GM23338 (cell line): ENCODE measurements at regions not wholly inside any gene's neighbourhood (a gene's known extent, or its start where the extent isn't known, plus 50 kb on each side); places are given as distances from the start of the nearest gene placed in this dataset.

ENCODE experiments used
- ATAC-seq: fragments of 200-7000 bp; cut with Tn5 transposase; 3 replicates; pipeline ENCODE4 v1.9.1; 2020
- DNase-seq: peaks from one replicate; pipeline ENCODE4 v3.0.0-alpha.2; 2015; ENCODE audit warnings: low spot score
- H2AFZ ChIP-seq: fragments of 200-600 bp; sonication (generic); 2 replicates; pipeline ENCODE4 v1.8.0; 2016; ENCODE audit warnings: antibody characterized with exemption, mild to moderate bottlenecking, moderate library complexity
- H3F3A ChIP-seq: fragments of 200-600 bp; sonication (generic); replicated peaks from 2 replicates; pipeline ENCODE4 v1.8.0; 2017; ENCODE audit warnings: antibody characterized with exemption, mixed run types, low read depth
- H3K27ac ChIP-seq: fragments of 200-600 bp; sonication (generic); 2 replicates; pipeline ENCODE4 v1.6.1; 2016; ENCODE audit warnings: low read depth
- H3K27me3 ChIP-seq: fragments of 200-600 bp; sonication (generic); 2 replicates; pipeline ENCODE4 v1.8.0; 2016; ENCODE audit warnings: mild to moderate bottlenecking, mixed run types, moderate library complexity; ENCODE audit not compliant: insufficient read depth
- H3K36me3 ChIP-seq: fragments of 200-600 bp; sonication (generic); 2 replicates; pipeline ENCODE4 v1.8.0; 2016; ENCODE audit warnings: mild to moderate bottlenecking; ENCODE audit not compliant: insufficient read depth
- H3K4me1 ChIP-seq: fragments of 200-600 bp; sonication (generic); 2 replicates; pipeline ENCODE4 v1.8.0; 2016; ENCODE audit warnings: mild to moderate bottlenecking, moderate library complexity; ENCODE audit not compliant: insufficient read depth
- H3K4me2 ChIP-seq: fragments of 200-600 bp; sonication (generic); 2 replicates; pipeline ENCODE4 v1.7.1; 2017; ENCODE audit warnings: mixed run types
- H3K4me3 ChIP-seq: fragments of 200-600 bp; sonication (generic); 2 replicates; pipeline ENCODE4 v1.6.1; 2016; ENCODE audit warnings: mixed run types
- H3K79me2 ChIP-seq: fragments of 200-600 bp; sonication (generic); replicated peaks from 2 replicates; pipeline ENCODE4 v1.8.0; 2017; ENCODE audit warnings: mild to moderate bottlenecking; ENCODE audit not compliant: insufficient read depth
- H3K9me2 ChIP-seq: fragments of 200-600 bp; sonication (generic); 2 replicates; pipeline ENCODE4 v1.8.0; 2017; ENCODE audit not compliant: insufficient read depth
- H4K20me1 ChIP-seq: fragments of 200-600 bp; sonication (generic); replicated peaks from 2 replicates; pipeline ENCODE4 v1.8.0; 2017; ENCODE audit warnings: mild to moderate bottlenecking; ENCODE audit not compliant: insufficient read depth
- H3K27ac Mint-ChIP-seq: 2 replicates; pipeline ENCODE4 v1.8.0; 2020; ENCODE audit warnings: inconsistent platforms, mild to moderate bottlenecking, moderate library complexity, mixed read lengths
- H3K27me3 Mint-ChIP-seq: 3 replicates; pipeline ENCODE4 v1.8.0; 2022; ENCODE audit warnings: low read depth, mild to moderate bottlenecking, moderate library complexity, mixed read lengths, inconsistent platforms; ENCODE audit not compliant: insufficient read depth, poor library complexity
- H3K36me3 Mint-ChIP-seq: 3 replicates; pipeline ENCODE4 v1.8.0; 2021; ENCODE audit warnings: low read depth, mild to moderate bottlenecking, inconsistent platforms, moderate library complexity, mixed read lengths
- H3K4me1 Mint-ChIP-seq: 3 replicates; pipeline ENCODE4 v1.8.0; 2020; ENCODE audit warnings: mild to moderate bottlenecking, inconsistent platforms, mixed read lengths
- H3K4me3 Mint-ChIP-seq: 3 replicates; pipeline ENCODE4 v1.8.0; 2021; ENCODE audit warnings: moderate library complexity, mild to moderate bottlenecking, inconsistent platforms, mixed read lengths
- H3K9me3 Mint-ChIP-seq: 3 replicates; pipeline ENCODE4 v1.8.0; 2020; ENCODE audit warnings: moderate library complexity, mild to moderate bottlenecking, inconsistent platforms, mixed read lengths
- CREB1 ChIP-seq: fragments of 250-450 bp; sonication (Bioruptor Pico); IDR thresholded peaks from 2 replicates; pipeline ENCODE4 v1.5.0; 2020; ENCODE audit warnings: low read depth, mild to moderate bottlenecking, moderate library complexity
- ETS1 ChIP-seq: IDR thresholded peaks from 2 replicates; pipeline ENCODE4 v1.6.1; 2016; ENCODE audit warnings: antibody characterized with exemption
- EZH2phosphoT487 ChIP-seq: fragments of 200-600 bp; sonication (generic); IDR thresholded peaks from one replicate; pipeline ENCODE4 v1.8.1; 2018; ENCODE audit warnings: antibody characterized with exemption; ENCODE audit not compliant: unreplicated experiment
- JUNB ChIP-seq: IDR thresholded peaks from one replicate; pipeline ENCODE4 v1.6.1; 2016; ENCODE audit warnings: antibody characterized with exemption; ENCODE audit not compliant: unreplicated experiment
- NANOG ChIP-seq: IDR thresholded peaks from 2 replicates; pipeline ENCODE4 v1.6.1; 2016; ENCODE audit warnings: antibody characterized with exemption, borderline replicate concordance
- POLR2AphosphoS5 ChIP-seq: IDR thresholded peaks from 2 replicates; pipeline ENCODE4 v1.6.1; 2016; ENCODE audit warnings: antibody characterized with exemption, low read depth
- STAT1 ChIP-seq: IDR thresholded peaks from one replicate; pipeline ENCODE4 v1.6.1; 2016; ENCODE audit warnings: antibody characterized with exemption; ENCODE audit not compliant: unreplicated experiment
- ZNF114 ChIP-seq: fragments of 250-450 bp; sonication (Bioruptor Pico); IDR thresholded peaks from 2 replicates; pipeline ENCODE4 v1.5.0; 2020; ENCODE audit warnings: mild to moderate bottlenecking, moderate library complexity
- ZNF331 ChIP-seq: fragments of 250-450 bp; sonication (Bioruptor Pico); IDR thresholded peaks from 2 replicates; pipeline ENCODE4 v1.5.0; 2020; ENCODE audit warnings: low read depth, mild to moderate bottlenecking, moderate library complexity
- TF ChIP-seq, protein P1 (sequence below), 2 experiments: fragments of 200-600 bp in 1 of 2; sonication (generic) in 1 of 2; conservative IDR thresholded peaks; 2 replicates each; pipeline versions ENCODE4 v1.5.1 to v1.6.1; 2016 to 2017; ENCODE audit warnings: antibody characterized with exemption in 2 of 2, low read depth in 2 of 2, mild to moderate bottlenecking in 2 of 2, moderate library complexity in 1 of 2
- TF ChIP-seq, protein P2 (sequence below): fragments of 250-450 bp; sonication (Bioruptor Pico); IDR thresholded peaks from 2 replicates; pipeline ENCODE4 v1.5.0; 2020; ENCODE audit warnings: mild to moderate bottlenecking, moderate library complexity

GRCh38 chr1:229894532-229894931 is 172.5 kb upstream of the GALNT2 start (continued):
- TF ChIP-seq, protein P1, sequence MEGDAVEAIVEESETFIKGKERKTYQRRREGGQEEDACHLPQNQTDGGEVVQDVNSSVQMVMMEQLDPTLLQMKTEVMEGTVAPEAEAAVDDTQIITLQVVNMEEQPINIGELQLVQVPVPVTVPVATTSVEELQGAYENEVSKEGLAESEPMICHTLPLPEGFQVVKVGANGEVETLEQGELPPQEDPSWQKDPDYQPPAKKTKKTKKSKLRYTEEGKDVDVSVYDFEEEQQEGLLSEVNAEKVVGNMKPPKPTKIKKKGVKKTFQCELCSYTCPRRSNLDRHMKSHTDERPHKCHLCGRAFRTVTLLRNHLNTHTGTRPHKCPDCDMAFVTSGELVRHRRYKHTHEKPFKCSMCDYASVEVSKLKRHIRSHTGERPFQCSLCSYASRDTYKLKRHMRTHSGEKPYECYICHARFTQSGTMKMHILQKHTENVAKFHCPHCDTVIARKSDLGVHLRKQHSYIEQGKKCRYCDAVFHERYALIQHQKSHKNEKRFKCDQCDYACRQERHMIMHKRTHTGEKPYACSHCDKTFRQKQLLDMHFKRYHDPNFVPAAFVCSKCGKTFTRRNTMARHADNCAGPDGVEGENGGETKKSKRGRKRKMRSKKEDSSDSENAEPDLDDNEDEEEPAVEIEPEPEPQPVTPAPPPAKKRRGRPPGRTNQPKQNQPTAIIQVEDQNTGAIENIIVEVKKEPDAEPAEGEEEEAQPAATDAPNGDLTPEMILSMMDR (conservative IDR thresholded peaks at IDR 0.05; ENCODE audit: low read depth in 2 of 2) = no peak
- TF ChIP-seq NANOG = no peak
- TF ChIP-seq ETS1 = no peak
- TF ChIP-seq POLR2AphosphoS5 = no peak
- no peak for TF ChIP-seq EZH2phosphoT487
- no peak for TF ChIP-seq STAT1
- TF ChIP-seq ZNF331 = no peak

DNA sequence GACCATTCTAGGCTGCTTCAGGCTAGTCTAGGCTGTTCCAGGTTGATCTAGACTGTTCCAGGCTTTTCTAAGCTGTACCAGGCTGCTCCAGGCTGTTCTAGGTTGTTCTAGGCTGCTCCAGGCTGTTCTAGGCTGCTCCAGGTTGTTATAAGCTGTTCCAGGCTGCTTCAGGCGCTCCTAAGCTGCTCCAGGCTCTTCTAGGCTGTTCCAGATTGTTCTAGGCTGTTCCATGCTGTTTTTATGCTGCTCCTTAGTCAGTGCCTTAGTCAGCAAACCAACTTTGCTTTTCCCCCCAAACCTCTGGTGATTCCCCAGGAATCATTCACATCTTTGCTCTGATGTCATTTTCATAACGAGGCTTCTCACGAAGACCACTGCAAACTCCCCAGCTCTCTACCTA is 171.4 kb upstream of the GALNT2 start:
- H3K36me3 Mint-ChIP-seq = no peaks in the 10 kb centered on the region
- TF ChIP-seq, protein P2, sequence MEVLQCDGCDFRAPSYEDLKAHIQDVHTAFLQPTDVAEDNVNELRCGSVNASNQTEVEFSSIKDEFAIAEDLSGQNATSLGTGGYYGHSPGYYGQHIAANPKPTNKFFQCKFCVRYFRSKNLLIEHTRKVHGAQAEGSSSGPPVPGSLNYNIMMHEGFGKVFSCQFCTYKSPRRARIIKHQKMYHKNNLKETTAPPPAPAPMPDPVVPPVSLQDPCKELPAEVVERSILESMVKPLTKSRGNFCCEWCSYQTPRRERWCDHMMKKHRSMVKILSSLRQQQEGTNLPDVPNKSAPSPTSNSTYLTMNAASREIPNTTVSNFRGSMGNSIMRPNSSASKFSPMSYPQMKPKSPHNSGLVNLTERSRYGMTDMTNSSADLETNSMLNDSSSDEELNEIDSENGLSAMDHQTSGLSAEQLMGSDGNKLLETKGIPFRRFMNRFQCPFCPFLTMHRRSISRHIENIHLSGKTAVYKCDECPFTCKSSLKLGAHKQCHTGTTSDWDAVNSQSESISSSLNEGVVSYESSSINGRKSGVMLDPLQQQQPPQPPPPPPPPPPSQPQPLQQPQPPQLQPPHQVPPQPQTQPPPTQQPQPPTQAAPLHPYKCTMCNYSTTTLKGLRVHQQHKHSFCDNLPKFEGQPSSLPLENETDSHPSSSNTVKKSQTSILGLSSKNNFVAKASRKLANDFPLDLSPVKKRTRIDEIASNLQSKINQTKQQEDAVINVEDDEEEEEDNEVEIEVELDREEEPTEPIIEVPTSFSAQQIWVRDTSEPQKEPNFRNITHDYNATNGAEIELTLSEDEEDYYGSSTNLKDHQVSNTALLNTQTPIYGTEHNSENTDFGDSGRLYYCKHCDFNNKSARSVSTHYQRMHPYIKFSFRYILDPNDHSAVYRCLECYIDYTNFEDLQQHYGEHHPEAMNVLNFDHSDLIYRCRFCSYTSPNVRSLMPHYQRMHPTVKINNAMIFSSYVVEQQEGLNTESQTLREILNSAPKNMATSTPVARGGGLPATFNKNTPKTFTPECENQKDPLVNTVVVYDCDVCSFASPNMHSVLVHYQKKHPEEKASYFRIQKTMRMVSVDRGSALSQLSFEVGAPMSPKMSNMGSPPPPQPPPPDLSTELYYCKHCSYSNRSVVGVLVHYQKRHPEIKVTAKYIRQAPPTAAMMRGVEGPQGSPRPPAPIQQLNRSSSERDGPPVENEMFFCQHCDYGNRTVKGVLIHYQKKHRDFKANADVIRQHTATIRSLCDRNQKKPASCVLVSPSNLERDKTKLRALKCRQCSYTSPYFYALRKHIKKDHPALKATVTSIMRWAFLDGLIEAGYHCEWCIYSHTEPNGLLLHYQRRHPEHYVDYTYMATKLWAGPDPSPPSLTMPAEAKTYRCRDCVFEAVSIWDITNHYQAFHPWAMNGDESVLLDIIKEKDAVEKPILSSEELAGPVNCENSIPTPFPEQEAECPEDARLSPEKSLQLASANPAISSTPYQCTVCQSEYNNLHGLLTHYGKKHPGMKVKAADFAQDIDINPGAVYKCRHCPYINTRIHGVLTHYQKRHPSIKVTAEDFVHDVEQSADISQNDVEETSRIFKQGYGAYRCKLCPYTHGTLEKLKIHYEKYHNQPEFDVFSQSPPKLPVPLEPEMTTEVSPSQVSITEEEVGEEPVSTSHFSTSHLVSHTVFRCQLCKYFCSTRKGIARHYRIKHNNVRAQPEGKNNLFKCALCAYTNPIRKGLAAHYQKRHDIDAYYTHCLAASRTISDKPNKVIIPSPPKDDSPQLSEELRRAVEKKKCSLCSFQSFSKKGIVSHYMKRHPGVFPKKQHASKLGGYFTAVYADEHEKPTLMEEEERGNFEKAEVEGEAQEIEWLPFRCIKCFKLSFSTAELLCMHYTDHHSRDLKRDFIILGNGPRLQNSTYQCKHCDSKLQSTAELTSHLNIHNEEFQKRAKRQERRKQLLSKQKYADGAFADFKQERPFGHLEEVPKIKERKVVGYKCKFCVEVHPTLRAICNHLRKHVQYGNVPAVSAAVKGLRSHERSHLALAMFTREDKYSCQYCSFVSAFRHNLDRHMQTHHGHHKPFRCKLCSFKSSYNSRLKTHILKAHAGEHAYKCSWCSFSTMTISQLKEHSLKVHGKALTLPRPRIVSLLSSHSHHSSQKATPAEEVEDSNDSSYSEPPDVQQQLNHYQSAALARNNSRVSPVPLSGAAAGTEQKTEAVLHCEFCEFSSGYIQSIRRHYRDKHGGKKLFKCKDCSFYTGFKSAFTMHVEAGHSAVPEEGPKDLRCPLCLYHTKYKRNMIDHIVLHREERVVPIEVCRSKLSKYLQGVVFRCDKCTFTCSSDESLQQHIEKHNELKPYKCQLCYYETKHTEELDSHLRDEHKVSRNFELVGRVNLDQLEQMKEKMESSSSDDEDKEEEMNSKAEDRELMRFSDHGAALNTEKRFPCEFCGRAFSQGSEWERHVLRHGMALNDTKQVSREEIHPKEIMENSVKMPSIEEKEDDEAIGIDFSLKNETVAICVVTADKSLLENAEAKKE (CRISPR knock-in tag) = no peak
- TF ChIP-seq ZNF114 (no peak), CREB1 (CRISPR knock-in tag) (no peak), STAT1 (no peak), POLR2AphosphoS5 (no peak), JUNB (no peak)
- TF ChIP-seq, protein P1 (conservative IDR thresholded peaks at IDR 0.05; ENCODE audit: low read depth in 2 of 2) = no peak

More for the DNA sequence above, 171.4 kb upstream of the GALNT2 start:
- no peak for ATAC-seq
- Histone ChIP-seq H3K4me1 (no peaks in the 10 kb centered on the region), H3K4me3 (no peak overlapping the region), H3K4me2 (no peak overlapping the region), H3K27me3 (peaks cover 5% of the 10 kb centered on the region; the same call in 1 of the 2 replicates), H2AFZ (no peak overlapping the region), H3K9me2 (no peaks in the 10 kb centered on the region), H3K27ac (no peak overlapping the region), H3K79me2 (no peaks in the 10 kb centered on the region), H3K36me3 (no peaks in the 10 kb centered on the region), H3F3A (no peaks in the 10 kb centered on the region), H4K20me1 (no peaks in the 10 kb centered on the region)
- peaks cover 3% of the 10 kb centered on the region for H3K27me3 Mint-ChIP-seq
- no peaks in the 10 kb centered on the region for H3K9me3 Mint-ChIP-seq
- H3K27ac Mint-ChIP-seq = no peak overlapping the region
- H3K4me1 Mint-ChIP-seq = peaks cover 3% of the 10 kb centered on the region; the same call in 2 of the 3 replicates
- no peak overlapping the region for H3K4me3 Mint-ChIP-seq
- no peak for DNase-seq
